GM21367 (cell line): ENCODE measurements at regions not wholly inside any gene's neighbourhood (a gene's known extent, or its start where the extent isn't known, plus 50 kb on each side); places are given as distances from the start of the nearest gene placed in this dataset.
A peak's percentile ranks its signal among the peaks of the same experiment; 100 is the strongest.
"Not testable (repeated sequence)": the region's sequence is repeated elsewhere in the genome, so short reads cannot be mapped to it uniquely, and the experiment has no call there.

Experiments
- ATAC-seq: cut with Tn5 transposase; IDR thresholded peaks from one replicate; pipeline ENCODE4 v1.9.1; 2021; ENCODE audit not compliant: unreplicated experiment

- ATAC-seq = not testable (repeated sequence)
Observed at GRCh38 chr6:147651-148050, 144.6 kb upstream of the DUSP22 start.

GRCh38 chr6:148051-148984 is 144.0 kb upstream of the DUSP22 start:
- peak; percentile 91 for ATAC-seq

GRCh38 chr6:150147-150546 is 142.1 kb upstream of the DUSP22 start:
- ATAC-seq = not testable (repeated sequence)

GRCh38 chr6:152436-152835 is 139.9 kb upstream of the DUSP22 start:
- ATAC-seq = not testable (repeated sequence)

- not testable (repeated sequence) for ATAC-seq
Observed at GRCh38 chr6:153026-153425, 139.3 kb upstream of the DUSP22 start.

GRCh38 chr6:153867-154266 is 138.4 kb upstream of the DUSP22 start:
- ATAC-seq = not testable (repeated sequence)

GRCh38 chr6:154321-155092 is 137.8 kb upstream of the DUSP22 start:
- not testable (repeated sequence) for ATAC-seq

GRCh38 chr6:156010-156409 is 136.3 kb upstream of the DUSP22 start:
- no peak for ATAC-seq

- not testable (repeated sequence) for ATAC-seq
Observed at GRCh38 chr6:156441-157140, 135.7 kb upstream of the DUSP22 start.

- ATAC-seq = not testable (repeated sequence)
Observed at GRCh38 chr6:157176-157575, 135.1 kb upstream of the DUSP22 start.

GRCh38 chr6:161657-162056 is 130.6 kb upstream of the DUSP22 start:
- ATAC-seq = not testable (repeated sequence)

- ATAC-seq = no peak
Observed at GRCh38 chr6:164720-165119, 127.6 kb upstream of the DUSP22 start.

GRCh38 chr6:165263-165662 is 127.0 kb upstream of the DUSP22 start:
- ATAC-seq = no peak

- no peak for ATAC-seq
Observed at GRCh38 chr6:165906-166305, 126.4 kb upstream of the DUSP22 start.

- no peak for ATAC-seq
Observed at GRCh38 chr6:168865-169455, 123.3 kb upstream of the DUSP22 start.

- ATAC-seq = no peak
Observed at GRCh38 chr6:174036-174435, 118.3 kb upstream of the DUSP22 start.

GRCh38 chr6:175680-176079 is 116.6 kb upstream of the DUSP22 start:
- ATAC-seq = no peak

GRCh38 chr6:176766-177165 is 115.5 kb upstream of the DUSP22 start:
- ATAC-seq = no peak

- ATAC-seq = no peak
Observed at GRCh38 chr6:178119-178518, 114.2 kb upstream of the DUSP22 start.

- ATAC-seq = not testable (repeated sequence)
Observed at GRCh38 chr6:178929-179328, 113.4 kb upstream of the DUSP22 start.
